HG03521 (cell line): ENCODE measurements at regions not wholly inside any gene's neighbourhood (a gene's known extent, or its start where the extent isn't known, plus 50 kb on each side); places are given as distances from the start of the nearest gene placed in this dataset.

Experiments used
- ATAC-seq: cut with Tn5 transposase; IDR thresholded peaks from one replicate; pipeline ENCODE4 v1.9.1; 2021; ENCODE audit warnings: mild to moderate bottlenecking, moderate library complexity; ENCODE audit not compliant: unreplicated experiment

DNA sequence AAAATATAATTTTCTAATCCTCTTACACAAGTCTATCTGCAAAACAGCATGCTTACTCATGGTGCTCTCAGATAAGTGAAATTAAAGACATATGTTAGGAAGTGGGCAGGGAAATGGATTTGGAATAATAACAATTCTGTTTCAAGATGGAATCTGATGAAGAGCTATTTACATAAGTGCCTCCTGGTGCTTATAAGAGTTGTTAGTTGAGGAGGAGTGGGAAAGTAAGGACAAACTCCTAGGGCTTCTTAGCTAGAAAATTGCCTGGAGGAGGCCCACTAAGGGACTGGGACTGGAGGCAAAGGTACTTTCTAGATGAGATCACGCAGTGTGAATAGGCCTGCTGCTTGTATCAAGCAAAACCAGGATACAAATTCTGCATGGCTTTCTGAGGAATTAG, 939.8 kb downstream of the GLUD2 start:
- ATAC-seq: no peak

DNA sequence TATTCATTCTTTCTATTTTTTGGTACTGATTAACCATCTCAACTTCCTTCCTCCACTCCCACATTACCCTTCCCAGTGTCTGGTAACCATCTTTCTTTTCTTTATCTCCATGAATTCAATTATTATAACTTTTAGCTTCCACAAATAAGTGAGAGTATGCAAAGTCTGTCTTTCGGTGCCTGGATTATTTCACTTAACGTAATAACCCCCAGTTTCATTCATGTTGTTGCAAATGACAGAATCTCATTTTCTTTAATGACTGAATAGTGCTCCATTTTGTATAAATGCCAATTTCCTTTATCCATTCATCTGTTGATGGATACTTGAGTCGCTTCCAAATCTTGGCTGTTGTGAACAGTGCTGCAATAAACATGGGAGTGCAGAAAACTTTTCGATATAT, 940.4 kb downstream of the GLUD2 start:
- ATAC-seq: no peak

DNA sequence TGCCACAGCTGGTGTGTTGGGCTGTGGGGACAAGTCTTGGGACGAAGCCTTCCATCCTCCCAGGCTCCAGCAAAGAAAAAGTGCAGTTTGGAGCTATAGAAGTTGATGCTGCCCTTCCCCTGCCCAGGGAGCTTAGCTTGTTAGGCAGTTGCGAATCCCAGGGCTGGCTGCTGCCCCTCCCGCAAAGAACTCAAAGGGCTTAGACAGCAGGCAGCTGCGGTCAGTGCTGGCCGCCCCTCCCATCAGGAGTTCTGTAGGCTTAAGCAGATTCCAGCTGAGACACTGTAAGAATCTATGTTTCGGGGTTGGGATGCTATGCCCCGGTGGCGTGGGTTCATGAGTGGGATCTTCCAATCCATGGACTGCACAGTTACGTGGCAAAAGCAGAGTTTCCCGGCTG, 956.7 kb downstream of the GLUD2 start:
- ATAC-seq: no peak

DNA sequence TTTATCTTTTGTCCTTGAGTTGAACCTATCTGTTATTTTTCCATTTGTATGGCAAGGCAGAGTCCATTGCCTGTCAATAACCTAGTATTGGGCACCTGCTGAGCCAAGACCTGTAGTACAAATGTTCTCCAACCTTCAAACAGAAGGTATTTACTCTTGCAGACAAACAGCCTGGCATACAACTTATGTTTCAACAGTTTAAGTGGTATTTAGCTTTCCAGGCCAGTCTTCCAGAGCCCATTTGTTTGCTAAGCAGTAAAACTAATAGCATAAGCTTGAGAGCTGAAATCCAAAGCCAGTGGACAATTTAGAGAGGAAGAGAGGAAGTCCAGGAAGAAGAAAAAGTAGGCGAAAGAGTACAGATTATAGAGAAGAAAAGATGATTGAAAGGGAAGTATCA, 979.3 kb downstream of the GLUD2 start:
- no peak for ATAC-seq

DNA sequence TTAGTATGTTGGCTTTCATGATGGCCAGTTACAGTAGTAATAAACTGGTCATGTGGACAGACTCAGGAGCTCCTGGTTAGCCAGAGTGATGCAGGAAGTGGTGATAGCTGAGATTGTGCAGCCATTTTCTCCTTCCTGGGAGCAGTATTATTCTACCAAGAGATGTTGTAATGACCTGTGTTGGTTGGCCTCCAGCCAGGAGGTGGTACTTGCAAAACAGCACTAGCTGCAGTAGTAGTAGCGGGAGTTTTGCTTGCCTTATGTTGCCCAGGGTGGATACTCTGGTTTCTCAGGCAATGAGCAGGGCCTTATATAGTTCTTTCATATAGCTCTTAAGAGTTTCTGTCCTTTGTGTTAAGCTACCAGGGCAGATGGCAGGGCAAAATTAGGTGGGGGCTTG, 998.8 kb downstream of the GLUD2 start:
- ATAC-seq: no peak

DNA sequence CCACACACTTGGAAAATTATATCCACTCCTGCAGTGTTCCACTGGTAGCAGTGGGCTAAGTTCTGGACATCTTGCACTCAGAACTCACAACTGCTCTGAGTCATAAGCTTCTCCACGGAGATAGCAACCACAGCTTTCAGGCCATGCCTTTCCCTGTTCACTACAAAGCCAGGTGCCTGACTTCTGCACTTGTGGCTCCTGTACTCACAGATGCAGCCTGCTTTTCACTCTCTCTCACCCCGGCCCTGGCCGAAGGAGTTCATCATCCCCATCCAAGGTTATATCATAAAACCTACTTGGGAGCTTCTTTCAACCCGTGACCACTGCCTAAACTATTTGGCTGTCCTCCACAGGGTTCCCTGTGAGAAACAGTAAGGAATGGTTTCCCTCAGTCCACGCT, 999.4 kb downstream of the GLUD2 start:
- ATAC-seq: no peak

DNA sequence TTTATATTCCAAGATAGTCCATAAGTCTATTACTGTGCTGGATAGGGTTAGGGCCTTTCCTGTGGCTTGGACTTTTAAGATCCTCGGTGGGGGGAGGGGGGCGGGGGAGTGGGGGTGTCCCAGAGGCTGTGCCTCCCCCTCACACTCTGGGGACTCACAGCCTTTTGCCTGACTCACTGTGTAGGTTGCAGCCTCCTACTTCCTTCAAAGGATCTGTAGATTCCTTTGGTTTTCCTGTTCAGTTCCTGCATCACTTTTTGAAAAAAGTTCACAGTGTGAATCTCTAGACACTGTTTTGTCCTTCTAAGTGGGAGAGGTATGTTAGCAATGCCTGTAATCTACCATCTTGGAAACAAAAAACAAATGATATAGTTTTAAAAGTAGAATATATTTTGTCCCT, 999.9 kb downstream of the GLUD2 start:
- no peak for ATAC-seq

DNA sequence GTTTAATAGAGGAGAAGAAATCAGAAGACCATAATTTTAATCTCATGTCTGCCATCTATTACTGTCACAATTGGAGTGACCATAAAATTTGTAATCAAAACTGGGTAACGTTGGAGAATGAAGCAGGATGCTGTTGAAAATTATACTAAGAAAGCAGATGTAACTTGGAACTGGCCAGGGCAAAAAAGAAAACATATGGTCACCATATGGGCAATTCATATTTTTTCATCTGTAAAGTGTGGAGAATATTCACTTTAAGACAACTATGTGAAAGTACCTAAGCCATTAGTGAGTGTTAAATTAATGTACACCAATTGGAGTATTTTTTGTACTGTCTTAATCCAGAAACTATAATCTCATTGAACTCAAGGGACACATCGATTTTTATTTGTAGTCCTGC, 1008.0 kb downstream of the GLUD2 start:
- ATAC-seq: no peak

DNA sequence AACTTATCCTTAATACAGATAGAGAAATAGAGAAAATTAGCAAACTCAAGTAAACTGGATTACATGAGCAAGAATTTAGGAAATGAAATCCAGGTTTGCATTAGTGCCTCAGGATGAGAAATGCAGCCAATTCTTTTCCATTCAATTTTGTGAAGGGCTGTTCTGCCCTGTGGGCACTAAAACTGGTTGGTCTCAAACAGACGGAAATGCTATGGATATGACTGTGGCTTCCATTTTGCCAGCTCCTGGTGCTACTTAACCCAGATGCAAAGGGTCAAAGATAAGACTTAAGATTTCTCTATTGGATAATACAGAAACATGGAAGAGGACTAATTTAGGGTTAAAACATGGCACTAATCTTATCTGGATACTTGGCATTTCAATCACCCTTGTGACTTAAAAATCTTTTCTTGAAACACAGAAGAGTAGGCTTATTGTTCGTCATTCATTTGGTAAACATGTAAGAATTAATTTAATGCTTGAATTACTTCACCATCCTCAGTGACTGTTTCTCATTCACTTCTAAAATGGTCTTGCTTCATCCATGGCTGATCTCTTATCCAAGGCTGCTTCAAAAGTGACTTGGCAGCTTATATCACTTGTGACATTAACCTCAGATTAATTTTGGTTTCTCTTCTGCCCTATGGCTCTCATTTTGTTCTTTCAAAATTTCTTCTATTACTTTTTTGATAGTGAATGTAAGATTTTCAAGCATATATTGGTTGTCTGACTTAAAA, 1008.7 kb downstream of the GLUD2 start:
- no peak for ATAC-seq

DNA sequence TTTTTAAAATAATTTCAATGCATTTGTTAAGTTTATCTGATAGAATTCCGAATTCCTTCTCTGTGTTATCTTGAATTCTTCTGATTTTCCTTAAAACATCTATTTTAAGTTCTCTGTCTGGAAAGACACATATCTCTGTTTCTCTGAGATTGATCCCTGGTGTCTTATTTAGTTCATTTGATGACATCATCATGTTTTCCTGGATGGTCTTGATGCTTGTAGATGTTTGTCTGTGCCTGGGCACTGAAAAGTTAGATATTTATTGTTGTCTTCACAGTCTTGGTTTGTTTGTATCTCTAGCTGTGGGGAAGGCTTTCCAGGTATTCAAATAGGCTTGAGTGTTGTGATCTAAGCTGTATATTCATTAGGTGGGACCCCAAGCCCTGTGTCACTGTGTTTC, 1028.8 kb downstream of the GLUD2 start:
- ATAC-seq: no peak

DNA sequence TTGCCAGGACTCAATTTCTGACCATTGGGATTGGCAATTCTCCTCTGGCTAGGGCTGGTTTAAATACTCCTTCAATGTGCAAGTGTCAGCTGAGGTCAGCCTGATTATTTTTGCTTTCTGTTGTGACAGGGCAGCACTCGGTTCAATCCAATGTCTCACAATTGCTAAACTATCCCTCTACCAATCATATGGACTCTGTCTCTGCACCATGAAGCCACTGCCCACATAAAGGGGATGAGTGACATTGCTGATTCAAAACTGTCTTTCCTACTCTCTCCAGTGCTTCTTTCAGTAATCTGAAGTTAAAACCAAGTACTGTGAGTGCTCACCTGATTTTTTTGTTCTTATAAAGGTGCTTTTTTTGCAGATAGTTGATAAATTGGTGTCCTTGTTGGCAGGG, 1030.7 kb downstream of the GLUD2 start:
- ATAC-seq: no peak

DNA sequence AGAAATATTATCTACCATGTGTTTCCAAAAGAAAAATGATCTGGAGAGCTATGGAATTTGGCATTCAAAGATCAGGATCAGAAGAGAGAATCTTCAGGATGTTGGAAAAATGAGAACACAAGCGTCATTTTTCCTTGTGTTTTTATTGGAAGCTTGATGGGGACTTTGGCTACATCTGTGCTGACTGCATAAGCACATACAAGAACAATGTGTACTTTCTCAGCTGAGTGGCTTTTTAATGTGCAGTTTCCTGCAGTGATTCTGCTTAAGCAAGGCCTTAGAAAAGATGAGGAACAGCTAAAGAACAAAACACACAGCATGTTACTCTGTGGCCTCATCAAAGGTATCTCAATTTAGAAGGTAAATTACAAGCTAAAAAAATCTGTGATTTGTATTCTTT, 1039.9 kb downstream of the GLUD2 start:
- no peak for ATAC-seq

DNA sequence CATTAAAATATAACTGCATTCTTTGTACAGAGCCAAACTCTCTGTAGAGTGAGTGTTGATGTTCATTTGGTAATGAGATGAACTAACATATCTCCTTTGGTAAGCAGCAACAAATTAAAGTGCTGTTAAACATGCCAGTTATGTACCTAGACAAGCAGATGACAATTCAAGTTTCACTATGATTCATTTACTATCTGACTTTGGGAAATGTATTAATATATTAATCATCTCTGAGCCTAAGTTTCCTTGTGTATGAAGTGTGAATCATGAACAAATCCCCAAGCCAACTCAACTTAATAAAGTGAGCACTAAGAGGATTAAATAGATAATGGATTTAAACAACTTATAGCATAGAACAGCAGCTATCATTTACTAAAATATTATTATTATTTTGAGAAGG, 1044.2 kb downstream of the GLUD2 start:
- no peak for ATAC-seq

DNA sequence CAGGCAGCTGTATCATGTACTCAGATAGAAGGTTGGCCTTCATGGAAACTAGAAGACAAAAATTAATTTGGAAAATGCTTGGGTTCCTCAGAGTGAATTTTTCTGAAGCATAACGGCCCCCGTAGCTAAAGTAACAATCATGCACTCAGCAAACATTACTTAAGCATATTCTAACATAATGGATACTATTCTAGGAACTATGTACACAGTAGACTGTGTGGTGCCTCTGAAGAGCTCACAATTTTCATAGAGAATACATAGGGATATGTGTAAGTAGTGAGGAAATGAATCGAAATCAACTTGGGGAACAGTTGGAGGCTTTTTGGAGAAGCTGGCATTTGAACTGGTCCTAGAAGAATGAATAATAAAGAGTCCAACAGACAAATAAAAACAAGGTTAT, 1045.0 kb downstream of the GLUD2 start:
- ATAC-seq: no peak

DNA sequence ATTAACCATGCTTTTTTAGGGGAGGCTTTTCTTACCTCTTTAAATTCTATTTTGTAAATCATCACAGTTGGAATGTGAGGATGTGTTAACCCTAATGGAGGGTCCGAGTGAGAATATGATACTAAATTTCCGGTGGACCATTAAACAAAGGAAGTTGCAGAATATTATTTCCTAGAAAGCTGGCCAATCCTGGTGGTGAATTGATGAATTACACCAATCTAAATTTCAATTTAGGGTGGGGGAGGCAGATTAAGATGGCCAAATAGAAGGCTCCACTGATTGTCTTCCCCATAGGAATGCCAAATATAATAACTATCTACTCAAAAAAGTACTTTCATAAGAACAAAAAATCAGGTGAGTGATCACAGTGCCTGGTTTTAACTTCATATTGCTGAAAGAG, 1045.6 kb downstream of the GLUD2 start:
- ATAC-seq: no peak

DNA sequence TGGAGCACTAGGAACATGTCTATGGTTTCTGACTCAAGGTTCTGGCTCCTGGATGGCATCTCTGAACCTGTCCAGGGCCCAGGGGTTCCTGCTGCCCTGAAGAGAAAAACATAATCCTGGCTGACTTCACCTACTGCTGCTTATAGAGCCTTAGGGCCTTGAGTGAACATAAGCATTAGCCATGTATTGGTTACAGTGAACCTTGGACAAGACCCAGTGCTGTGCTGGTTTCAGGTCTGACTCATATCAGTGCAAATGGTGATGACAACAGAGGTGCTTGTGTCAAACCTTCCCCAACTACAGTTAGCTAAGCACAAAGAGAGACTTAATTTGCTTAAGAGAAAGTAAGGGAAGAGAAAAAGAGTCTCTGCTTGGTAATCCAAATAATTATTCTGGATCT, 1047.2 kb downstream of the GLUD2 start:
- ATAC-seq: no peak

DNA sequence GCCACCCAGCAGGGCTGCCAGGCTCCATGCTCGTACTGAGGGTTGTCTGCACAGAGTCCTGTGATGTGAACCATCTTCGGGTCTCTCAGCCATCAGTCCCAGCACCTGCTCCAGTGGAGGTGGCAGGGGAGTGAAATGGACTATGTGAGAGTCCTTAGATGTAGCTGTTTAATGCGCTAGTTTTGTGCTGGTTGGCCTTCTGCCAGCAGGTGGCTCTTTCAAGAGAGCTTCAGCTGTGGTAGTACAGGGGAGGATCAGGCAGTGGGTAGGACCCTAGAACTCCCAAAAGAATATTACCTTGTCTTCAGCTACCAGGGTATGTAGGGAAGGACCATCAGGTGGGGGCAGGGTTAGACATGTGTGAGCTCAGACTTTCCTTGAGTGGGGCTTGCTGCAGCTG, 1066.0 kb downstream of the GLUD2 start:
- no peak for ATAC-seq

DNA sequence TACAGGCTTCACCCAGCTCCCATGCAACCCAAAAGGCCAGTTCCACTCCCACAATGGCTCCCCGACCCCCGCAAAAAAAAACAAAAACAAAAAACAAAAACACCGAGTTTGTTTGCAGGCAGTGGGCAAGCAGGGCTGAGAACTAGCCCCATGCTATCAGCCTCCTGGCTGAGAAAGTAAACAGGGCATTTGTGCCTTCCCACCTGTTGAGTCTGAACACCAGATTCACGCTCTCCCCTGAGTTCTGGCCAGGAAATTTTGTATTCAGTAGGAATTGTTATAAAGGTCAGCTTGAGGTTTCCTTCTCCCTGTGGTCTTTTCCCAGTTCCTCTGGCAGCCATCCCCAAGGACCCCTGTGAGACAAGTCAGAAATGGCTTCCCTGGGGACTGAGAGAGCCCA, 1066.5 kb downstream of the GLUD2 start:
- no peak for ATAC-seq

DNA sequence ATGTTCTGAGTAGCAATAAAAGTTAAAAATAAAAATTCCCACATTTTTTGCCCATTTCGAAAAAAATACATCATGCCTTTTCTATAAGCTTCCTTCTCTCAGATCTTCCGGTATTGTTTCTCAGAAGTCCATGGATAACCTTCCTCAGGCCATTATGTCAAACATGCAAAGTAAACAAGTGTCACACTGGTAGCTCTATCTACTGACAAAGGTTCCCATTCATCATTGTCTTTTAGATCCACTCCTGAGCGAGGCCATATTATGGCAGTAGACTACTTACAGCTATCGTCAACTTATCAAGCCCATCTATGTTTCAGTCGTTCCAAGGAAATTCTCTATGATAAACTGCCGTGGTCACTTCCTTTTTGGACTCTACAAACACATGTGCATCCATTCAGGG, 1068.2 kb downstream of the GLUD2 start:
- ATAC-seq: no peak

DNA sequence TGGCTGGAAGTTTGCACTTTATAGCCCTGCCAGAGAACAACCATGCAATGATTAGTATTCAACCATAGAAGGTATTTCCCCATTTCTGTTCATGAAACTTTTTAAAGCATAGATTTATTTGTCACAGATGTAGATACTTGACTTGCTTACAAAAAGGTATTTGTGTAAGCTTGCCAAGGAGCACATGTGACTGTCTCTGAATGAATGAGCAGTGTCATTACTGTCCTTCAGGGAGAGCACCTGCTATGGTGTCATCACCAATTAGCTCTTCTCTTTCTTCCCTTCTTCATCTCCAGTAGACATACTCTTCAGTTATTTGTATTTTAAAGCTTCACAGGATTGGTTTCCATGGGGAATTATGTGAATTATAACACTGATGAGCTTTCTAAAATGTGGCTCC, 1064.7 kb upstream of the GRIA3 start:
- no peak for ATAC-seq

DNA sequence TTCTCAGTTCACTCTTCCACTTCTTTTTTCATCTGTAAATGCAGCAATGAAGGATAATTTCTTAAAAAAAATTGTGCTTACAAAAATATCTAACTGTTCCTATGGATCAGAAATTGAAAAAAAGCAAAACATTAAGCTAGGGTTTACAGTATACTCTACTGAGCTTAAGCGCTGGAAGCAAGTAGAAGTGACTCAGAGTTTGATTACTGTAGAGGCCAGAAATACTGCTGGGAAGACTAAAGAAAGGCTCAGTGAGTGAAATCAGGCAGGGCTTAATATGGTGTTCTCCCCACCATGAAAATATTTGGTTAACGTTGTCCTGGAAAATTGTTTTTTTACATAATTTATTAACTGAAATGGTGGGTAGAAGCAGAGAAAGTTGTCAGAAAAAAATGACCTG, 1061.8 kb upstream of the GRIA3 start:
- no peak for ATAC-seq

DNA sequence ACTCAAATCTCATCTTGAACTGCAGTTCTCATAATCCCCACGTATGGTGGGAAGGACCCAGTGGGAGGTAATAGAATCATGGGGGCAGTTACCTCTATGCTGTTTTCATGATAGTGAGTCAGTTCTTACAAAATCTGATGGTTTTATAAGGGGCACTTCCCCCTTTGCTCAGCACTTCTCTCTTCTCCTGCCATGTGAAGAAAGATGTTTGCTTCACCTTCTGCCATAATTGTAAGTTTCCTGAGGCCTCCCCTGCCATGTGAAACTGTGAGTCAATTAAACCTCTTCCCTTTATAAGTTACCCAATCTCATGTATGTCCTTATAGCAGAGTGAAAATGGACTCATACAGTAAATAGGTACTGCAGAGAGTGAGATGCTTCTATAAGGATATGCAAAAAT, 1050.6 kb upstream of the GRIA3 start:
- ATAC-seq: no peak

DNA sequence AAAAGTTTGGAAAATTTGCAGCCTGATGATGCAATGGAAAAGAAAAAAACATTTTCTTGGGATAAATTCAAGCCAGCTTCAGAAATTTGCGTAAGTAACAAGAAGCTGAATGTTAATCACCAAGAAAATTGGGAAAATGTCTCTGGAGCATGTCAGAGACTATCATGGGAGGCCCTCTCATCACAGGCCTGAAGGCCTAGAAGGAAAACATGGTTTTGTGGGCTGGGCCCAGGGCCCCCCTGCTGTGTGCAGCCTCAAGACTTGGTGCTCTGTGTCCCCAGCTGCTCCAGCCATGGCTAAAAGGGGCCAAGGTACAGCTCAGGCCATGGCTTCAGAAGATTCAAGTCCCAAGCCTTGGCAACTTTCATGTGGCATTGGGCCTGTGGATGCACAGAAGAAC, 1049.8 kb upstream of the GRIA3 start:
- no peak for ATAC-seq

DNA sequence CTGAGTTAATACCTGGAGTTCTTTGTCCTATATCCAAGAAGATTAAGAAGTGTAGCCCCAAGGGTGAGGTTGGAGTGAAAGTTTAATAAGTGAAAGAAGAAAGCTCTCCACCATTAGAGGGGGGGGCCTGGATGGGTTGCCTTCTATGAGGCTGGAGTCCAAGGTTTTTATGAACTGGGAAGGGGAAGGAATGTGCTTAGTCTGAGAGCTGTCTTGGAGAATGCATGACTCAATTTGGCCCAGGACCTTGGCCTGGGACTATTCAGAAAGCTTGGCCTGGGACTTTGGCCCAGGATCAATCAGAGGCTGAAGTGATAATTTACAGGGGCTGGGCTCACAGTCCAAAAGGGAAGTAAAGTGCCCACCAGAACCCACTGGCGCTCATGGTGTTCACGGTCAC, 1049.0 kb upstream of the GRIA3 start:
- no peak for ATAC-seq
